ENCODE measurements at regions not wholly inside any gene's neighbourhood (a gene's known extent, or its start where the extent isn't known, plus 50 kb on each side); places are given as distances from the start of the nearest gene placed in this dataset.

DNA sequence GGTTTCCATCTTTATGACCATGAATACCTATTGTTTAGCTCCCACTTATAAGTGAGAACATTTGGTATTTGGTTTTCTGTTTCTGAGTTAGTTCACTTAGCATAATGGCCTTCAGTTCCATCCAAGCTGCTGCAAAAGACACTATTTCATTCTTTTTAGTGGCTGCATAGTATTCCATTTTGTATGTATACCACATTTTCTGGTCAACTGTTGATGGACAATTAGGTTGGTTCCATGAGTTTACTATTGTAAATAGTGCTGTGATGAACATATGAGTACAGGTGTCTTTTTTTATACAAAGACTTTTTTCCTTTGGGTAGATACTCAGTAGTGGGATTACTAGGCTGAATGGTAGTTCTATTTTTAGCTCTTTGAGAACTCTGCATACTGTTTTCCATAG is 87.8 kb upstream of the GOT2 start:
- Histone ChIP-seq H3K9me3 (no peaks in the 10 kb centered on the region), H3K4me3 (replicated peaks in 1 of 3) (no peak overlapping the region), H3K27ac (no peak overlapping the region), H3K27me3 (no peaks in the 10 kb centered on the region), H3K4me1 (peaks cover 18 to 23% of the 10 kb centered on the region in 2 donors), H3K36me3 (no peaks in the 10 kb centered on the region)
- no peak for DNase-seq
- intact Hi-C loops (cut with DNase I), result no loop called here
- TF ChIP-seq POLR2A (IDR thresholded peaks at IDR 0.05), result no peak
- TF ChIP-seq, protein P1, sequence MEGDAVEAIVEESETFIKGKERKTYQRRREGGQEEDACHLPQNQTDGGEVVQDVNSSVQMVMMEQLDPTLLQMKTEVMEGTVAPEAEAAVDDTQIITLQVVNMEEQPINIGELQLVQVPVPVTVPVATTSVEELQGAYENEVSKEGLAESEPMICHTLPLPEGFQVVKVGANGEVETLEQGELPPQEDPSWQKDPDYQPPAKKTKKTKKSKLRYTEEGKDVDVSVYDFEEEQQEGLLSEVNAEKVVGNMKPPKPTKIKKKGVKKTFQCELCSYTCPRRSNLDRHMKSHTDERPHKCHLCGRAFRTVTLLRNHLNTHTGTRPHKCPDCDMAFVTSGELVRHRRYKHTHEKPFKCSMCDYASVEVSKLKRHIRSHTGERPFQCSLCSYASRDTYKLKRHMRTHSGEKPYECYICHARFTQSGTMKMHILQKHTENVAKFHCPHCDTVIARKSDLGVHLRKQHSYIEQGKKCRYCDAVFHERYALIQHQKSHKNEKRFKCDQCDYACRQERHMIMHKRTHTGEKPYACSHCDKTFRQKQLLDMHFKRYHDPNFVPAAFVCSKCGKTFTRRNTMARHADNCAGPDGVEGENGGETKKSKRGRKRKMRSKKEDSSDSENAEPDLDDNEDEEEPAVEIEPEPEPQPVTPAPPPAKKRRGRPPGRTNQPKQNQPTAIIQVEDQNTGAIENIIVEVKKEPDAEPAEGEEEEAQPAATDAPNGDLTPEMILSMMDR (IDR thresholded peaks at IDR 0.05), result no peak

DNA sequence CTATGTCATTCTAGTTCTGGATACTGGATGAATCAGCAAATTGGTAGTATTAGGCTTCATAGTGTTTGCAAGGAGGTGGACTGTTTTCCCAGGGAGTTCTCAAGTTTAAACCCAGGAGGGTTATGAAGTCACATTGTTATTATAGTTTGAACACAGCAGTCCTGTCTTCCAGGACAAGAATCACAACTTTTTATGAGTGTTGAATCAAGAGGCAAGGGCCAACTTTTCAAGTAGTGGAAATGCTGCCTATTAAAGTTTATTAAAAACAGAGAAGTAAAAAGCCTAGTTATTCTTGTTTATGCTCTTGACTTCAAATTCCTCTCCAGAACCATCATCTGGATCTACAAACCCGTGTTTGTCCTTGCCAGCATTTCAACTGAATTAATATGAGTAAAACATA is 86.3 kb upstream of the GOT2 start:
- Histone ChIP-seq H3K36me3 (no peaks in the 10 kb centered on the region), H3K4me1 (peaks cover 18 to 23% of the 10 kb centered on the region in 2 donors), H3K9me3 (no peaks in the 10 kb centered on the region), H3K4me3 (replicated peaks in 1 of 3) (no peak overlapping the region), H3K27ac (peak overlapping the region; percentile 42 to 84 (median 61)), H3K27me3 (no peaks in the 10 kb centered on the region)
- DNase-seq, result peak in 1 of 2 donors; percentile 12
- intact Hi-C loops (cut with DNase I), result no loop called here
- TF ChIP-seq, protein P1 (IDR thresholded peaks at IDR 0.05), result no peak
- no peak for TF ChIP-seq POLR2A (IDR thresholded peaks at IDR 0.05)
- WGBS, 2 donors, result 11 to 13% methylated on average over 1 of the region's 1 CpG

DNA sequence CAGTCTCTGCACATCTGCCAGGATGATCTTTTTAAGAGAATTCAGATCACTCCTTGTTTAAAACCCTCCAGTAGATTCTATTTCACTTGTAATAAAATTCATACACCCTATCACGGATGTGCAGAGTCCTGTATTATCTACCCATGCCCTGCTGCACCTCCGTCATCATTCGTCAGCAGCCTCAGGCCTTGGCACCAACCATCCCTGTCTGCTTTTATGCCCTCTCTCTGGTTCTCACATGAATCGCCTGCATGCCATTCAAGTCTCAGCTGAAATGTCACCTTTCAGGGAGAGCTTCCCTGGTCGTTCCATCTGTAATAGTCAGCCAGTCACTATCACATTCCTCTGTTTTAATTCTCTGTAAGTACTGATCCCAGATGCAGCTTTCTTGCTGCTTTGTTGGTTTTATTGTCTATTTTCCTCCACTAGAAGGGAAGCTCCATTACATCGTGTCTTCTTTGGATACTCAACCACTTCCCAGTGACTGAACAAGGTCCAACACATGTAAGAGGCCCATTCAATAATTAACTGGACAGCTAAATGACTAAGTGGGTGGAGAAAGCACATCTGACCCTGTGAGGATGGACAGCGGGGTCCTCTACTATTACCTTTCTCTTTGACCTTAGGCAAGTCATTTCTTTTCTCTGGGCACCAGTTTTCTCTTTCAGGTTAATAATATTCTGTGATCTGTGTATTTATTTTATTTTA is 81.2 kb upstream of the GOT2 start:
- intact Hi-C loops (cut with DNase I), result no loop called here
- WGBS, 2 donors, result 88 to 91% methylated on average over 7 of the region's 7 CpGs

DNA sequence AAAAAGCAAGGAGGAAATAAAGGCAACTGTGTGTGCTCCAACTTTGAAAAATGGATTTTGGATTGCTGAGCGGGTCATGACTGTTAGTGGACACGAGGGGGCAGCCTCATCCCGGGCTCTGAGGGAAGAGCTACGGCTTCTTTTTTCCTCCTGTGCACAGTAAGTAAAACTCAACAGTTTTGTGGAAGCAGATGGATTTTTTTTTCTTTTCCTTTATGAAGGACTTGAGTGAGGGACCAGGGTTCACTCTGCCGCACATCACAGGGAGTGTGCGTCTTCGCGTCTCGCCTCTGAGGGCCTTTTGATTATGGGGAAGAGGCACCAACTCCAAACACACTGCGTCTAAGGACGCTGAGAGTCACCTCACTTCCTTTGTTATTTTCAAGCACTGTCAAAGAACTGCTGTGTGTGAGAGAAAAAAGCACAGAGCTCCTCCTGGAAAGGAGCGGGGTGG is 80.3 kb upstream of the GOT2 start:
- H3K27me3 ChIP-seq, result no peaks in the 10 kb centered on the region
- no peak overlapping the region for H3K4me3 ChIP-seq (replicated peaks in 1 of 3)
- TF ChIP-seq, protein P1 (IDR thresholded peaks at IDR 0.05), result peak; percentile 62 to 93 (median 82)
- no peak for TF ChIP-seq POLR2A (IDR thresholded peaks at IDR 0.05)
- 1 to 2% methylated on average over 12 of the region's 12 CpGs for WGBS, 2 donors
- no peaks in the 10 kb centered on the region for H3K9me3 ChIP-seq
- intact Hi-C loops (cut with DNase I), result no loop called here
- DNase-seq, result peak; percentile 43 to 58
- peaks cover 4% of the 10 kb centered on the region in 2 donors for H3K4me1 ChIP-seq
- H3K36me3 ChIP-seq, result no peaks in the 10 kb centered on the region
- no peak overlapping the region for H3K27ac ChIP-seq

More for the DNA sequence above, 81.2 kb upstream of the GOT2 start:
- H3K4me3 ChIP-seq (replicated peaks in 1 of 3), result no peak overlapping the region
- no peak overlapping the region for H3K27ac ChIP-seq
- H3K9me3 ChIP-seq, result no peaks in the 10 kb centered on the region
- H3K4me1 ChIP-seq, result peaks cover 11 to 12% of the 10 kb centered on the region in 2 donors
- no peaks in the 10 kb centered on the region for H3K27me3 ChIP-seq
- no peak for DNase-seq
- H3K36me3 ChIP-seq, result no peaks in the 10 kb centered on the region
- TF ChIP-seq, protein P1 (IDR thresholded peaks at IDR 0.05), result no peak
- no peak for TF ChIP-seq POLR2A (IDR thresholded peaks at IDR 0.05)

DNA sequence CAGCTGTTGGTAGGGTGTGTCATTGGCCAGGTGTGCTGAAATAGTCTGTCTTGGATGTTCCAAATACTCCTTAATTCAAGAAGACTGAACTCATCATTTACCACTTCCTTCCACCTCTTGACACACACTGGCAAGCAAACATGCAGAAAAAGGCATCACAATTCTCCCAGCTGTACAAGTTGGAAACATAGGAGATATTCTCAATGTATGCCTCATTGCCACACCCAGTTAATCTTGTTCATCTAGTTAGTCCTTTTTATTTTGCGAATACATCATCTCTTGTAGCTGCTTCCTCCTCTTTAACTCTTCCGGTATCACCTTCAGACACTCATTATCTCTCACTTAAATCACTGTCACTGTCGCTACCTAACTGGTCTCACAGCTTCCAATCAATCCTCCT is 75.1 kb upstream of the GOT2 start:
- TF ChIP-seq POLR2A (IDR thresholded peaks at IDR 0.05), result no peak
- TF ChIP-seq, protein P1 (IDR thresholded peaks at IDR 0.05), result no peak
- Histone ChIP-seq H3K9me3 (no peaks in the 10 kb centered on the region), H3K4me3 (replicated peaks in 1 of 3) (no peak overlapping the region), H3K36me3 (no peaks in the 10 kb centered on the region), H3K27me3 (no peaks in the 10 kb centered on the region), H3K27ac (no peak overlapping the region), H3K4me1 (no peaks in the 10 kb centered on the region)
- 91 to 94% methylated on average over 3 of the region's 3 CpGs for WGBS, 2 donors
- DNase-seq, result no peak
- intact Hi-C loops (cut with DNase I), result no loop called here
